Prostate gland (tissue), 2 donors: ENCODE measurements at regions not wholly inside any gene's neighbourhood (a gene's known extent, or its start where the extent isn't known, plus 50 kb on each side); places are given as distances from the start of the nearest gene placed in this dataset.

Experiments
- DNase-seq: peaks from one replicate; pipeline ENCODE4 v3.0.0-alpha.2; 2019; ENCODE audit warnings: low spot score
- H3K27ac ChIP-seq, 2 donors: fragments of 200-600 bp; sonication (generic); 2 replicates each; pipeline ENCODE4 v1.5.1; 2017 to 2019
- H3K27me3 ChIP-seq: fragments of 200-600 bp; sonication (generic); replicated peaks from 2 replicates; pipeline ENCODE4 v1.5.1; 2019; ENCODE audit not compliant: insufficient read depth
- H3K36me3 ChIP-seq, 2 donors: fragments of 200-600 bp; sonication (generic); 1 replicate in 1 of 2; 2 replicates in 1 of 2; pipeline versions ENCODE4 v1.5.1 to v1.8.1; 2017 to 2019
- H3K4me1 ChIP-seq: fragments of 200-600 bp; sonication (generic); replicated peaks from 2 replicates; pipeline ENCODE4 v1.5.1; 2019
- H3K4me3 ChIP-seq, 2 donors: fragments of 200-600 bp; sonication (generic); 2 replicates each; pipeline ENCODE4 v1.5.1; 2017 to 2019
- H3K9me3 ChIP-seq: fragments of 200-600 bp; sonication (generic); 2 replicates; pipeline ENCODE4 v1.5.1; 2017
- CTCF ChIP-seq, 4 experiments: fragments of 200-600 bp in 2 of 4; fragments of 450-650 bp in 2 of 4; sonication (generic) in 2 of 4; IDR thresholded peaks; 1 replicate in 3 of 4; 2 replicates in 1 of 4; pipeline ENCODE4 v1.5.1; 2016 to 2019; ENCODE audit warnings: antibody characterized with exemption in 4 of 4, mild to moderate bottlenecking in 2 of 4, moderate library complexity in 2 of 4
- POLR2A ChIP-seq: fragments of 450-650 bp; IDR thresholded peaks from one replicate; pipeline ENCODE4 v1.6.1; 2016; ENCODE audit warnings: antibody characterized with exemption, mild to moderate bottlenecking
- POLR2AphosphoS5 ChIP-seq: sonication (generic); formaldehyde crosslinking; IDR thresholded peaks from one replicate; pipeline ENCODE4 v1.6.1; 2017; ENCODE audit warnings: antibody characterized with exemption
- WGBS: methylation state at CpG from one replicate; pipeline ENCODE4 v1.1.5; 2018; 5-methylcytosine and 5-hydroxymethylcytosine counted together
- intact Hi-C: fragments of 100-400 bp; cut with DNase I; formaldehyde crosslinking; loops from one replicate; pipeline ENCODE4 v1.14.2; 2022

GRCh38 chr10:107889105-107889504 is 724.6 kb upstream of the SORCS1 start:
- Histone ChIP-seq H3K27me3 (no peaks in the 10 kb centered on the region), H3K36me3 (no peaks in the 10 kb centered on the region), H3K4me1 (no peaks in the 10 kb centered on the region), H3K9me3 (no peaks in the 10 kb centered on the region), H3K27ac (no peak overlapping the region), H3K4me3 (no peak overlapping the region)
- WGBS: 24% methylated on average over 2 of the region's 2 CpGs
- intact Hi-C loops: no loop called here
- TF ChIP-seq CTCF (IDR thresholded peaks at IDR 0.05): no peak
- TF ChIP-seq POLR2AphosphoS5: no peak
- TF ChIP-seq POLR2A: no peak
- DNase-seq: no peak

GRCh38 chr10:107880185-107880584 is 715.7 kb upstream of the SORCS1 start:
- Histone ChIP-seq H3K27ac (no peak overlapping the region), H3K4me1 (no peaks in the 10 kb centered on the region), H3K36me3 (no peaks in the 10 kb centered on the region), H3K27me3 (no peaks in the 10 kb centered on the region), H3K9me3 (no peaks in the 10 kb centered on the region), H3K4me3 (no peak overlapping the region)
- DNase-seq: no peak
- WGBS: 81% methylated on average over 2 of the region's 2 CpGs
- intact Hi-C loops: no loop called here
- TF ChIP-seq POLR2A (no peak), POLR2AphosphoS5 (no peak), CTCF (IDR thresholded peaks at IDR 0.05) (no peak)

- no peak for DNase-seq
- no peaks in the 10 kb centered on the region for H3K9me3 ChIP-seq
- intact Hi-C loops: no loop called here
- no peaks in the 10 kb centered on the region for H3K36me3 ChIP-seq
- H3K27ac ChIP-seq: no peak overlapping the region
- H3K4me1 ChIP-seq: no peaks in the 10 kb centered on the region
- no peak overlapping the region for H3K4me3 ChIP-seq
- H3K27me3 ChIP-seq: no peaks in the 10 kb centered on the region
- WGBS: 88% methylated on average over 3 of the region's 3 CpGs
- TF ChIP-seq CTCF (IDR thresholded peaks at IDR 0.05) (no peak), POLR2A (no peak), POLR2AphosphoS5 (no peak)
These were observed 708.5 kb upstream of the SORCS1 start for GRCh38 chr10:107873007-107873406.

- intact Hi-C loops: no loop called here
- TF ChIP-seq POLR2A (no peak), CTCF (IDR thresholded peaks at IDR 0.05) (no peak), POLR2AphosphoS5 (no peak)
These were observed 701.2 kb upstream of the SORCS1 start for GRCh38 chr10:107865691-107866090.

GRCh38 chr10:107859065-107859464 is 694.6 kb upstream of the SORCS1 start:
- 88% methylated on average over 5 of the region's 5 CpGs for WGBS
- H3K4me1 ChIP-seq: no peaks in the 10 kb centered on the region
- no peaks in the 10 kb centered on the region for H3K27me3 ChIP-seq
- DNase-seq: no peak
- no peak overlapping the region for H3K4me3 ChIP-seq
- no peaks in the 10 kb centered on the region for H3K36me3 ChIP-seq
- H3K27ac ChIP-seq: no peak overlapping the region
- TF ChIP-seq POLR2A: no peak
- no peak for TF ChIP-seq POLR2AphosphoS5
- no peak for TF ChIP-seq CTCF (IDR thresholded peaks at IDR 0.05)
- intact Hi-C loops: no loop called here
- no peaks in the 10 kb centered on the region for H3K9me3 ChIP-seq

More at GRCh38 chr10:107865691-107866090, 701.2 kb upstream of the SORCS1 start:
- Histone ChIP-seq H3K27me3 (no peaks in the 10 kb centered on the region), H3K9me3 (no peaks in the 10 kb centered on the region), H3K36me3 (no peaks in the 10 kb centered on the region), H3K27ac (no peak overlapping the region), H3K4me1 (no peaks in the 10 kb centered on the region), H3K4me3 (no peak overlapping the region)
- 81% methylated on average over 6 of the region's 6 CpGs for WGBS
- DNase-seq: no peak
